ENCODE measurements at regions not wholly inside any gene's neighbourhood (a gene's known extent, or its start where the extent isn't known, plus 50 kb on each side); places are given as distances from the start of the nearest gene placed in this dataset.

DNA sequence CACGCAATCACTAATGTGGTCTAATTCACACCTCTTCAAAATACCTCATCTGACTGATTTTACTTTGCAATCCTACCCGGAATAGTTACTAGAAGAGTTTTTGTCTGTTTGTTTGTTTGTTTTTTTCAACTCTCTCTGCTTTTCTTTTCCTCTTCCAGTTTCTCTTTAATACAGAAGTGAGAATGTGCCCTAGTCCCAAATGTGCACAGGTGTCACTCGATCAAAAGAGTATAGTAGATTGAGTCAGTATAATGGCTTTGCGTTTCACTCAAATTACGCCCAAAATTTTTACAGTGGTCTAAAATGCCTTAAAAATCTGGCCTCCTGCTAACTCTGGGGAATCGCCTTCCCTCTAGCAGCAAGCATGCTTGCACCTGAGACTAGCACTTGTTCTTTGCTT lies 1536.8 kb downstream of the KCNT2 start:
- TF ChIP-seq, protein P1, sequence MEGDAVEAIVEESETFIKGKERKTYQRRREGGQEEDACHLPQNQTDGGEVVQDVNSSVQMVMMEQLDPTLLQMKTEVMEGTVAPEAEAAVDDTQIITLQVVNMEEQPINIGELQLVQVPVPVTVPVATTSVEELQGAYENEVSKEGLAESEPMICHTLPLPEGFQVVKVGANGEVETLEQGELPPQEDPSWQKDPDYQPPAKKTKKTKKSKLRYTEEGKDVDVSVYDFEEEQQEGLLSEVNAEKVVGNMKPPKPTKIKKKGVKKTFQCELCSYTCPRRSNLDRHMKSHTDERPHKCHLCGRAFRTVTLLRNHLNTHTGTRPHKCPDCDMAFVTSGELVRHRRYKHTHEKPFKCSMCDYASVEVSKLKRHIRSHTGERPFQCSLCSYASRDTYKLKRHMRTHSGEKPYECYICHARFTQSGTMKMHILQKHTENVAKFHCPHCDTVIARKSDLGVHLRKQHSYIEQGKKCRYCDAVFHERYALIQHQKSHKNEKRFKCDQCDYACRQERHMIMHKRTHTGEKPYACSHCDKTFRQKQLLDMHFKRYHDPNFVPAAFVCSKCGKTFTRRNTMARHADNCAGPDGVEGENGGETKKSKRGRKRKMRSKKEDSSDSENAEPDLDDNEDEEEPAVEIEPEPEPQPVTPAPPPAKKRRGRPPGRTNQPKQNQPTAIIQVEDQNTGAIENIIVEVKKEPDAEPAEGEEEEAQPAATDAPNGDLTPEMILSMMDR (IDR thresholded peaks at IDR 0.05; ENCODE audit: poor library complexity): no peak
- no peak for TF ChIP-seq EZH2 (IDR thresholded peaks at IDR 0.05; ENCODE audit: borderline replicate concordance)
- no peak for TF ChIP-seq EZH2phosphoT487 (IDR thresholded peaks at IDR 0.05; ENCODE audit: low read depth, severe bottlenecking, unreplicated experiment)
